WERI-Rb-1 (cell line): ENCODE measurements at regions not wholly inside any gene's neighbourhood (a gene's known extent, or its start where the extent isn't known, plus 50 kb on each side); places are given as distances from the start of the nearest gene placed in this dataset.

Experiments used
- DNase-seq: peaks from one replicate; pipeline ENCODE4 v3.0.0-alpha.2; 2020
- H3K27ac ChIP-seq: fragments of 250-450 bp; sonication (Bioruptor Pico); 2 replicates; pipeline ENCODE4 v1.5.1; 2020; ENCODE audit warnings: mild to moderate bottlenecking, moderate library complexity
- H3K27me3 ChIP-seq: fragments of 250-450 bp; sonication (Bioruptor Pico); 2 replicates; pipeline ENCODE4 v1.5.1; 2021; ENCODE audit warnings: mild to moderate bottlenecking, low read depth, moderate library complexity; ENCODE audit not compliant: insufficient read depth, severe bottlenecking
- H3K36me3 ChIP-seq: fragments of 250-450 bp; sonication (Bioruptor Pico); 2 replicates; pipeline ENCODE4 v1.5.1; 2020; ENCODE audit warnings: mild to moderate bottlenecking, moderate library complexity
- H3K4me3 ChIP-seq: 2 replicates; pipeline ENCODE4 v1.5.1; 2011; ENCODE audit warnings: low read depth, mild to moderate bottlenecking, control low read depth, low read length
- H3K9me3 ChIP-seq: fragments of 250-450 bp; sonication (Bioruptor Pico); 2 replicates; pipeline ENCODE4 v1.5.1; 2021; ENCODE audit warnings: mild to moderate bottlenecking, moderate library complexity; ENCODE audit not compliant: severe bottlenecking
- TF ChIP-seq, protein P1 (sequence below): IDR thresholded peaks from 2 replicates; pipeline ENCODE4 v1.5.1; 2011; ENCODE audit warnings: low read depth, mild to moderate bottlenecking, control low read depth, inconsistent platforms, low read length

DNA sequence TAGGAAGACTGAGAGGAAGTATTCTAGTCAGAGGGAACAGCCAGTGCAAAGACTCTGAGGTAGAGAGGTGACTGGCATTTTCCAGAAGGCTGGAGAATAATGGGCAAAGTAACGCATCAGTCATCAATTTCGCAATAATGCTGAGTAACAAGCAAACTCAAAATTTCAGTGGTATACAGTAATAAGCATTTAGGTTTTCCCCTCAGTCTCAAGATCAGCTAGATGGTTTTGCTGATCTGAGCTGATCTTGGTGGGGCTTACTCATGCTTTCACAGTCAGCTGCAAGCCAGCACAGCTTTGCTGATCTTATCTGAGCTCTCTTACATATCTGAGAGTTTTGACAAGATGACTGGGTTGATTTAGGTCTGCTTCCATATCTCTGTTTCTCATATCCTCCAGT lies 108.7 kb downstream of the TSEN15 start:
- H3K9me3 ChIP-seq, result no peaks in the 10 kb centered on the region
- DNase-seq, result no peak
- no peak overlapping the region for H3K27ac ChIP-seq
- TF ChIP-seq, protein P1, sequence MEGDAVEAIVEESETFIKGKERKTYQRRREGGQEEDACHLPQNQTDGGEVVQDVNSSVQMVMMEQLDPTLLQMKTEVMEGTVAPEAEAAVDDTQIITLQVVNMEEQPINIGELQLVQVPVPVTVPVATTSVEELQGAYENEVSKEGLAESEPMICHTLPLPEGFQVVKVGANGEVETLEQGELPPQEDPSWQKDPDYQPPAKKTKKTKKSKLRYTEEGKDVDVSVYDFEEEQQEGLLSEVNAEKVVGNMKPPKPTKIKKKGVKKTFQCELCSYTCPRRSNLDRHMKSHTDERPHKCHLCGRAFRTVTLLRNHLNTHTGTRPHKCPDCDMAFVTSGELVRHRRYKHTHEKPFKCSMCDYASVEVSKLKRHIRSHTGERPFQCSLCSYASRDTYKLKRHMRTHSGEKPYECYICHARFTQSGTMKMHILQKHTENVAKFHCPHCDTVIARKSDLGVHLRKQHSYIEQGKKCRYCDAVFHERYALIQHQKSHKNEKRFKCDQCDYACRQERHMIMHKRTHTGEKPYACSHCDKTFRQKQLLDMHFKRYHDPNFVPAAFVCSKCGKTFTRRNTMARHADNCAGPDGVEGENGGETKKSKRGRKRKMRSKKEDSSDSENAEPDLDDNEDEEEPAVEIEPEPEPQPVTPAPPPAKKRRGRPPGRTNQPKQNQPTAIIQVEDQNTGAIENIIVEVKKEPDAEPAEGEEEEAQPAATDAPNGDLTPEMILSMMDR, result no peak
- no peak overlapping the region for H3K4me3 ChIP-seq
- no peaks in the 10 kb centered on the region for H3K27me3 ChIP-seq
- no peaks in the 10 kb centered on the region for H3K36me3 ChIP-seq

DNA sequence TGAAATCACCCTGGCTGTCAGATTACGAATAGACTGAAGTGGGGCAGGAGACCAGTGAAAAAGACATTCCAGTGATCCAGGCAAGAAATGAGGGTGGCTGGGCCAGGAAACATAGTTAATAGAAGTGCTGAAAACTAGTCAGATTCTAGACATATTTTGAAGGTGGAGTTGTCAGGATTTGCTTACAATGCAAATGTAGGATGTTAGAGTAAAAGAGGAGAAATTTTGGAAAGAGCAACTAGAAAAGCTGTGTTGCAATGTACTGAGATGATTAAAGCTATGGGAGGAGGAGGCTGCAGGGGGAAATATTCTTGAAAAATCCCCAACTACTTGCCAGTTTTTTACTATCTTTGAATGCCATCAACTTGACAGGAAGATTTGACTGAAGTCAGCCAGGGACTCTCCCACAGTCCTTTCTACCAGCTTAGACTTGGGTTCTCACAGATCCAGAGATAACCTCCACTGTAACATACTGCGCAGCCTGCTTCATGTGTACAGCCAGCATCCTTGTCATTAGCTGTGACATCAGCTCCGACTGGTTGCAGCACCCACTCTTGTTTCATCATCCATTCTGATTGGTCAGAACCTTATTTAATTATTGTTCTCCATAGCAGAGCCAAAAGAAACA lies 109.7 kb downstream of the TSEN15 start:
- Histone ChIP-seq H3K27ac (no peak overlapping the region), H3K36me3 (no peaks in the 10 kb centered on the region), H3K27me3 (no peaks in the 10 kb centered on the region), H3K9me3 (no peaks in the 10 kb centered on the region), H3K4me3 (no peak overlapping the region)
- DNase-seq, result no peak
- TF ChIP-seq, protein P1, result no peak

DNA sequence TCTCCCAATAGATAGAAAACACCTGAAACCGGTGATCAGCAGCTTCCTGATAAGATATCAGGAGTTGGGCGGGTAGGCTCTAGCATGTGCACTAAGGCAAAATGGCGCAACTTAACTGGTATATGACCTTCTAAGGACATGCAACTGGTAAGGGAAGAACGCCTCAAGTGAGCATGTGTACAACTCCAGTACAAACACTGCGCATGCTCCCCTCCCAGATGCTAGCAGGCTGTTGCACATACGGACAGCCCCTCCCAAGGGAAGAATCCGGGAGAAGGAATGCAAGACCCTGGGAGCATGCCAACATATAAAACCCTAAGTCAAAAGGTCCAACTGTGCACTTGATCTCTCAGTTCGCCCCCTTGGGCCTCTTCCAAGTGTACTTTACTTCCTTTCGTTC lies 110.8 kb downstream of the TSEN15 start:
- Histone ChIP-seq H3K9me3 (no peaks in the 10 kb centered on the region), H3K4me3 (no peak overlapping the region), H3K27me3 (no peaks in the 10 kb centered on the region), H3K27ac (no peak overlapping the region), H3K36me3 (no peaks in the 10 kb centered on the region)
- no peak for DNase-seq
- TF ChIP-seq, protein P1, result no peak

DNA sequence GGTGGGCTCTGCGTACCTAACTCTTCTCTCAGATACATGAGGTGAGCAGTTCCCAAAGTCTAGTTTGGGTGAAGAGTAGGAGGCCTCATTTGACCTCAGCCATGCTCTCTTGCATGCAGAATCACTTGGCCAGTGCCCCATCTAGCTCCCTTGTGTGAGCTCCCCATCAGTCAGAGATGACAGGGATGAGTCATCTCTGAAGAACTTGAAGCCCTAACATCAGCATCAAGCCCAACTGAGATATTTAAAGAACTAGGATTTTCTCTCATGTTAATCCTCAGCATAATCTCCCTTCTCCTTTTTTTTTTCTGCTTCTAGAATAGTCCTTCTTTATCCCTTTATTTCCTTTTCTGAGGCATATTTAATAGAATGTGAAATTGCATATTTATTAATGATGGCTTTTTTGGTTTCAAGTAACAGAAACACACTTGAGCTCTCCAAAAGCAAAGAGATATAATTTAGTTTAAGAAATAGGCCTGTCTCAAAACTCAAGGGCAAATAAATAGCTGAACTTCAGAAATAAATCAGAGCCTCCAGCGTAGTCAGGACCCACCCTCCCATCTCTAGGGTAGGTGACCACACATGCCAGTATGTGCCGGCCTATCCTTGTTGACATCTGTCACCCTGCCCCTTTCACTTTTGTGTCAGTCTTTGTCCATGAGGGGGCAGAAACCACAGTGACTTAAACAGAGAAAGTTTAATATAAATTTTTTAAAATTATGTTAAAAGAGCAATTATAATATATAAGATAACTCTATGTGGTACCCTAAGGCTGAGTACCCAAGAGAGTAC lies 112.3 kb downstream of the TSEN15 start:
- H3K9me3 ChIP-seq, result no peaks in the 10 kb centered on the region
- no peak overlapping the region for H3K27ac ChIP-seq
- peak; percentile 33 for DNase-seq
- no peaks in the 10 kb centered on the region for H3K27me3 ChIP-seq
- H3K36me3 ChIP-seq, result no peaks in the 10 kb centered on the region
- TF ChIP-seq, protein P1, result no peak
- no peak overlapping the region for H3K4me3 ChIP-seq

DNA sequence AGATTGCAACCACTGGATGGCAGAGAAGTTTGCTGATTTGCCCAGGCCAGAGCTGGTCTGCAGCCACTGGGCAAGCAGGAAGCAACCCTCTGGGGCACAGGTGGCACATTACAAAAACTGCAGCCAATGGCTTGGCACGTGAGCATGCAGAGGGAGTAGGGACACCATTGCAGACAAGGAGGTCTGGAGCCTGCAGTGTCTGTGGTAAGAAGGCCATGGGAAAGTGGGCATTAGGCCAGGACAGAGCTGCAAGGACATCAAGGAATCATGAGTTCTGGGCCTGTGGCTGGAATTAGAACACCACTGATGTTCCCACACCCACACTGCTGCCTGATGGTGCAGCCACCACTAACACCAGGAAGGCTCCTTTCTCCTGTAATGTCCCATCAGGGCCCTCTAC lies 113.0 kb downstream of the TSEN15 start:
- no peak for DNase-seq
- Histone ChIP-seq H3K4me3 (no peak overlapping the region), H3K9me3 (no peaks in the 10 kb centered on the region), H3K27ac (no peak overlapping the region), H3K27me3 (no peaks in the 10 kb centered on the region), H3K36me3 (no peaks in the 10 kb centered on the region)
- TF ChIP-seq, protein P1, result no peak

DNA sequence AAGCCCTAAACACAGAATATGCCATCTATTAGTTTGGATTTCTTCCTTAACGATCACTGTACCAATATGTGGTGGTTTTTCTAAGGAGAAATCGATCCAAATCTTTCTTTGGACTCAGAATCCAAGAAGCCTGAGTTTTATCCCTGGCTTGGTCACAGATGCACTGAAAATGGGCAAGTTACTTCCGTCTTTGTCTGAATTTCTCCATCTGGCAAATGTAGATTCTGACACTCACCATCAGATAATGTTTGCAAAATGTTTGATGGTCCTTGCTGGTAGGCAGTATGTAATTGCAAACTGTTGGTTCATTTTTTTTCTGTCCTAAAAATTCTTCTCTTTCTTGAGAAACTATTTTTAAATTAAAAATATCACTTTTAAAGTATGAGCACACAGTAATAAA lies 115.0 kb downstream of the TSEN15 start:
- H3K4me3 ChIP-seq, result no peak overlapping the region
- H3K36me3 ChIP-seq, result no peaks in the 10 kb centered on the region
- H3K27ac ChIP-seq, result no peak overlapping the region
- DNase-seq, result no peak
- TF ChIP-seq, protein P1, result no peak
- H3K9me3 ChIP-seq, result no peaks in the 10 kb centered on the region
- no peaks in the 10 kb centered on the region for H3K27me3 ChIP-seq
